Right renal pelvis (tissue), 4 donors: ENCODE measurements at regions not wholly inside any gene's neighbourhood (a gene's known extent, or its start where the extent isn't known, plus 50 kb on each side); places are given as distances from the start of the nearest gene placed in this dataset.

Experiments used
- DNase-seq, 4 donors: peaks; one replicate each; pipeline ENCODE4 v3.0.0-alpha.2; 2013; ENCODE audit warnings: low read depth in 4 of 4, low spot score in 3 of 4, missing footprints in 1 of 4

GRCh38 chr13:33999811-34000605 is 182.1 kb downstream of the RFC3 start:
- DNase-seq: no peak

- DNase-seq: no peak
These were observed 183.0 kb downstream of the RFC3 start for GRCh38 chr13:34000955-34001354.

GRCh38 chr13:34001389-34001788 is 183.4 kb downstream of the RFC3 start:
- DNase-seq: no peak

GRCh38 chr13:34002141-34002540 is 184.2 kb downstream of the RFC3 start:
- DNase-seq: no peak

- no peak for DNase-seq
These were observed 185.0 kb downstream of the RFC3 start for GRCh38 chr13:34002924-34003323.

- no peak for DNase-seq
These were observed 185.7 kb downstream of the RFC3 start for GRCh38 chr13:34003656-34004055.

- no peak for DNase-seq
These were observed 186.7 kb downstream of the RFC3 start for GRCh38 chr13:34004676-34005075.

- DNase-seq: no peak
These were observed 188.1 kb downstream of the RFC3 start for GRCh38 chr13:34006011-34006410.

GRCh38 chr13:34011552-34012085 is 193.7 kb downstream of the RFC3 start:
- no peak for DNase-seq

GRCh38 chr13:34012382-34012781 is 194.4 kb downstream of the RFC3 start:
- no peak for DNase-seq

GRCh38 chr13:34013061-34013460 is 195.1 kb downstream of the RFC3 start:
- no peak for DNase-seq

GRCh38 chr13:34017231-34017630 is 199.3 kb downstream of the RFC3 start:
- no peak for DNase-seq

- peak in 2 of 4 donors; percentile 4 to 14 for DNase-seq
These were observed 201.9 kb downstream of the RFC3 start for GRCh38 chr13:34019870-34020269.

- no peak for DNase-seq
These were observed 202.4 kb downstream of the RFC3 start for GRCh38 chr13:34020388-34020787.

GRCh38 chr13:34021619-34022018 is 203.7 kb downstream of the RFC3 start:
- no peak for DNase-seq

GRCh38 chr13:34025746-34026145 is 207.8 kb downstream of the RFC3 start:
- no peak for DNase-seq

GRCh38 chr13:34026308-34026707 is 208.4 kb downstream of the RFC3 start:
- no peak for DNase-seq

GRCh38 chr13:34028496-34029442 is 210.8 kb downstream of the RFC3 start:
- DNase-seq: no peak

GRCh38 chr13:34030782-34031181 is 212.8 kb downstream of the RFC3 start:
- DNase-seq: no peak

GRCh38 chr13:34031610-34032009 is 213.7 kb downstream of the RFC3 start:
- DNase-seq: no peak

- no peak for DNase-seq
These were observed 216.5 kb downstream of the RFC3 start for GRCh38 chr13:34034411-34034810.
